NT2/D1 (cell line): ENCODE measurements at regions not wholly inside any gene's neighbourhood (a gene's known extent, or its start where the extent isn't known, plus 50 kb on each side); places are given as distances from the start of the nearest gene placed in this dataset.

Source experiments
- SUZ12 ChIP-seq: IDR thresholded peaks from 2 replicates; pipeline ENCODE4 v1.6.1; 2011; ENCODE audit not compliant: insufficient read length, insufficient read depth; ENCODE audit errors: extremely low read depth
- ZNF274 ChIP-seq: IDR thresholded peaks from 2 replicates; pipeline ENCODE4 v1.6.1; 2011; ENCODE audit warnings: mild to moderate bottlenecking, low read depth, low read length

- TF ChIP-seq ZNF274, result no peak
- no peak for TF ChIP-seq SUZ12
Measured at GRCh38 chr15:27598251-27599009, 500.7 kb downstream of the OCA2 start.
